ENCODE measurements at regions not wholly inside any gene's neighbourhood (a gene's known extent, or its start where the extent isn't known, plus 50 kb on each side); places are given as distances from the start of the nearest gene placed in this dataset.

- TF ChIP-seq CTCF (conservative IDR thresholded peaks at IDR 0.05; ENCODE audit: low read depth, low read length) (no peak), EZH2 (IDR thresholded peaks at IDR 0.05; ENCODE audit: borderline replicate concordance, low read depth, low read length, poor library complexity, severe bottlenecking) (no peak)
These were observed 288.1 kb upstream of the POU1F1 start for GRCh38 chr3:87564438-87564837.
